ENCODE measurements at regions not wholly inside any gene's neighbourhood (a gene's known extent, or its start where the extent isn't known, plus 50 kb on each side); places are given as distances from the start of the nearest gene placed in this dataset.
A peak's percentile ranks its signal among the peaks of the same experiment; 100 is the strongest.

DNA sequence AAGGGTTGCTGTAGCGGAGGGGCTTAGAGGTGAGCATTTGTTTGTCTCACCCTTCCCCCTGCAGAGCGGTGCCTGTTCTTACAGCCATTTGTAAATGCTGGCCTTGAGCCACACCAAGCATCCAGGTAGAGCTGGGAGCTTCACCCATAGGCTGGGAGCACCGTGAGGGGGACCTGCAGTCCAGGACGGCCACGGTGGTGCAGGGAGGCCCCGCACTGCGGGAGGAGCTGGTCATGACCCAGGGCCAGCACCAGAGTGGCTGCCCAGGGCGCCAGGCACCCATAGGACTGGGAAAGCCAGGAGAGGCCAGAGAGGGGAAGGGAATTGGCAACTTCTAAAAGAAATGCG, 197.3 kb upstream of the ADAMTS16 start:
- peak; percentile 54 for DNase-seq (ENCODE audit: low spot score)
- peaks cover 9% of the 10 kb centered on the region for H3K4me1 Mint-ChIP-seq

DNA sequence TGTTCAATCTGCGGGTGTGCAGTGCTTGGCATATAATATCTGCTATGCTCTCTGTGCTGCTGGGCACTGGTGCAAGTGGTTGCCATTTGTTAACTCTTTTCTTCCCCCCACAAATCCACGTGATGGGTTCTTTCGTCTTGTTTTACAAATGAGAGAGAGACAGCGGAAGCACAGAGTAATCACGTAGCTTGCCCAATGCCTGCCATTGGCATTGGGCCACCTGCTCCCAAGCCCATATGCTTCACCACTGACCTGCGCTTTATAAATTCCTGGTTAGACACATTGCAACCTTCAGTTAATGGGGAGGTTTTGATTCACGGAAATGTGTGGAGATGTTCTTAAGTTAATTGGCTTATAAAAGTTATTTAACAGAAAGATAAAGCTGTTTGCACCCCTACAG, 194.8 kb upstream of the ADAMTS16 start:
- H3K27ac Mint-ChIP-seq, result no peak overlapping the region
- Histone ChIP-seq H3K4me3 (no peak overlapping the region), H3K4me1 (ENCODE audit: insufficient read depth) (no peaks in the 10 kb centered on the region), H3K27ac (ENCODE audit: low read depth) (no peak overlapping the region), H3K4me2 (no peak overlapping the region), H2AFZ (no peak overlapping the region), H3K79me2 (replicated peaks; ENCODE audit: insufficient read depth) (no peaks in the 10 kb centered on the region), H3F3A (replicated peaks; ENCODE audit: low read depth) (no peaks in the 10 kb centered on the region), H3K27me3 (ENCODE audit: insufficient read depth) (no peaks in the 10 kb centered on the region), H4K20me1 (replicated peaks; ENCODE audit: insufficient read depth) (no peaks in the 10 kb centered on the region), H3K36me3 (ENCODE audit: insufficient read depth) (no peaks in the 10 kb centered on the region), H3K9me2 (ENCODE audit: insufficient read depth) (no peaks in the 10 kb centered on the region; the same call in 1 of the 2 replicates)
- DNase-seq (ENCODE audit: low spot score) (no peak), ATAC-seq (no peak)
- peaks cover 9% of the 10 kb centered on the region for H3K4me1 Mint-ChIP-seq
- H3K9me3 Mint-ChIP-seq, result no peaks in the 10 kb centered on the region
- no peaks in the 10 kb centered on the region for H3K36me3 Mint-ChIP-seq (ENCODE audit: low read depth)
- TF ChIP-seq CREB1 (CRISPR knock-in tag; IDR thresholded peaks at IDR 0.05; ENCODE audit: low read depth) (no peak), ZNF331 (CRISPR knock-in tag; IDR thresholded peaks at IDR 0.05; ENCODE audit: low read depth) (no peak), ZNF114 (CRISPR knock-in tag; IDR thresholded peaks at IDR 0.05) (no peak), STAT1 (IDR thresholded peaks at IDR 0.05; ENCODE audit: unreplicated experiment) (no peak)
- TF ChIP-seq, protein P1, sequence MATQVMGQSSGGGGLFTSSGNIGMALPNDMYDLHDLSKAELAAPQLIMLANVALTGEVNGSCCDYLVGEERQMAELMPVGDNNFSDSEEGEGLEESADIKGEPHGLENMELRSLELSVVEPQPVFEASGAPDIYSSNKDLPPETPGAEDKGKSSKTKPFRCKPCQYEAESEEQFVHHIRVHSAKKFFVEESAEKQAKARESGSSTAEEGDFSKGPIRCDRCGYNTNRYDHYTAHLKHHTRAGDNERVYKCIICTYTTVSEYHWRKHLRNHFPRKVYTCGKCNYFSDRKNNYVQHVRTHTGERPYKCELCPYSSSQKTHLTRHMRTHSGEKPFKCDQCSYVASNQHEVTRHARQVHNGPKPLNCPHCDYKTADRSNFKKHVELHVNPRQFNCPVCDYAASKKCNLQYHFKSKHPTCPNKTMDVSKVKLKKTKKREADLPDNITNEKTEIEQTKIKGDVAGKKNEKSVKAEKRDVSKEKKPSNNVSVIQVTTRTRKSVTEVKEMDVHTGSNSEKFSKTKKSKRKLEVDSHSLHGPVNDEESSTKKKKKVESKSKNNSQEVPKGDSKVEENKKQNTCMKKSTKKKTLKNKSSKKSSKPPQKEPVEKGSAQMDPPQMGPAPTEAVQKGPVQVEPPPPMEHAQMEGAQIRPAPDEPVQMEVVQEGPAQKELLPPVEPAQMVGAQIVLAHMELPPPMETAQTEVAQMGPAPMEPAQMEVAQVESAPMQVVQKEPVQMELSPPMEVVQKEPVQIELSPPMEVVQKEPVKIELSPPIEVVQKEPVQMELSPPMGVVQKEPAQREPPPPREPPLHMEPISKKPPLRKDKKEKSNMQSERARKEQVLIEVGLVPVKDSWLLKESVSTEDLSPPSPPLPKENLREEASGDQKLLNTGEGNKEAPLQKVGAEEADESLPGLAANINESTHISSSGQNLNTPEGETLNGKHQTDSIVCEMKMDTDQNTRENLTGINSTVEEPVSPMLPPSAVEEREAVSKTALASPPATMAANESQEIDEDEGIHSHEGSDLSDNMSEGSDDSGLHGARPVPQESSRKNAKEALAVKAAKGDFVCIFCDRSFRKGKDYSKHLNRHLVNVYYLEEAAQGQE (IDR thresholded peaks at IDR 0.05; ENCODE audit: unreplicated experiment), result no peak
- TF ChIP-seq, protein P2, sequence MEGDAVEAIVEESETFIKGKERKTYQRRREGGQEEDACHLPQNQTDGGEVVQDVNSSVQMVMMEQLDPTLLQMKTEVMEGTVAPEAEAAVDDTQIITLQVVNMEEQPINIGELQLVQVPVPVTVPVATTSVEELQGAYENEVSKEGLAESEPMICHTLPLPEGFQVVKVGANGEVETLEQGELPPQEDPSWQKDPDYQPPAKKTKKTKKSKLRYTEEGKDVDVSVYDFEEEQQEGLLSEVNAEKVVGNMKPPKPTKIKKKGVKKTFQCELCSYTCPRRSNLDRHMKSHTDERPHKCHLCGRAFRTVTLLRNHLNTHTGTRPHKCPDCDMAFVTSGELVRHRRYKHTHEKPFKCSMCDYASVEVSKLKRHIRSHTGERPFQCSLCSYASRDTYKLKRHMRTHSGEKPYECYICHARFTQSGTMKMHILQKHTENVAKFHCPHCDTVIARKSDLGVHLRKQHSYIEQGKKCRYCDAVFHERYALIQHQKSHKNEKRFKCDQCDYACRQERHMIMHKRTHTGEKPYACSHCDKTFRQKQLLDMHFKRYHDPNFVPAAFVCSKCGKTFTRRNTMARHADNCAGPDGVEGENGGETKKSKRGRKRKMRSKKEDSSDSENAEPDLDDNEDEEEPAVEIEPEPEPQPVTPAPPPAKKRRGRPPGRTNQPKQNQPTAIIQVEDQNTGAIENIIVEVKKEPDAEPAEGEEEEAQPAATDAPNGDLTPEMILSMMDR (conservative IDR thresholded peaks at IDR 0.05; ENCODE audit: low read depth in 2 of 2), result no peak
- H3K4me3 Mint-ChIP-seq, result no peak overlapping the region
- peaks cover 10% of the 10 kb centered on the region for H3K27me3 Mint-ChIP-seq (ENCODE audit: insufficient read depth, low read depth, poor library complexity)

More for the DNA sequence above, 197.3 kb upstream of the ADAMTS16 start:
- H3K27me3 ChIP-seq (ENCODE audit: insufficient read depth), result no peaks in the 10 kb centered on the region
- H3K4me3 ChIP-seq, result no peak overlapping the region
- no peaks in the 10 kb centered on the region for H3K36me3 ChIP-seq (ENCODE audit: insufficient read depth)
- Mint-ChIP-seq H3K27me3 (ENCODE audit: insufficient read depth, low read depth, poor library complexity) (peaks cover 8% of the 10 kb centered on the region), H3K9me3 (no peaks in the 10 kb centered on the region), H3K36me3 (ENCODE audit: low read depth) (no peaks in the 10 kb centered on the region), H3K4me3 (no peak overlapping the region), H3K27ac (no peak overlapping the region)
- peak overlapping the region; percentile 96 for H2AFZ ChIP-seq
- peak; percentile 93 for ATAC-seq
- H3F3A ChIP-seq (replicated peaks; ENCODE audit: low read depth), result no peaks in the 10 kb centered on the region
- no peaks in the 10 kb centered on the region for H3K79me2 ChIP-seq (replicated peaks; ENCODE audit: insufficient read depth)
- TF ChIP-seq EZH2 (IDR thresholded peaks at IDR 0.05; ENCODE audit: low read depth, unreplicated experiment), result no peak
- TF ChIP-seq, protein P1 (IDR thresholded peaks at IDR 0.05; ENCODE audit: unreplicated experiment), result no peak
- no peak for TF ChIP-seq EZH2phosphoT487 (IDR thresholded peaks at IDR 0.05; ENCODE audit: unreplicated experiment)
- TF ChIP-seq ZNF114 (CRISPR knock-in tag; IDR thresholded peaks at IDR 0.05), result no peak
- TF ChIP-seq, protein P2 (conservative IDR thresholded peaks at IDR 0.05; ENCODE audit: low read depth in 2 of 2), result no peak
- no peak for TF ChIP-seq STAT1 (IDR thresholded peaks at IDR 0.05; ENCODE audit: unreplicated experiment)
- no peak for TF ChIP-seq POLR2AphosphoS5 (IDR thresholded peaks at IDR 0.05; ENCODE audit: low read depth)
- no peaks in the 10 kb centered on the region for H3K4me1 ChIP-seq (ENCODE audit: insufficient read depth)
- no peak overlapping the region for H3K27ac ChIP-seq (ENCODE audit: low read depth)
- H4K20me1 ChIP-seq (replicated peaks; ENCODE audit: insufficient read depth), result no peaks in the 10 kb centered on the region
- no peak overlapping the region for H3K4me2 ChIP-seq
- H3K9me2 ChIP-seq (ENCODE audit: insufficient read depth), result no peaks in the 10 kb centered on the region

All from GM23338 (cell line).